Testis (tissue), 2 donors: ENCODE measurements at regions not wholly inside any gene's neighbourhood (a gene's known extent, or its start where the extent isn't known, plus 50 kb on each side); places are given as distances from the start of the nearest gene placed in this dataset.

Experiments
- CTCF ChIP-seq, 3 experiments: fragments of 450-650 bp in 2 of 3; fragments of 200-600 bp in 1 of 3; sonication (generic) in 1 of 3; IDR thresholded peaks; one replicate each; pipeline ENCODE4 v1.5.1; 2016 to 2019; ENCODE audit warnings: antibody characterized with exemption in 3 of 3, mild to moderate bottlenecking in 2 of 3, moderate library complexity in 1 of 3
- POLR2A ChIP-seq: fragments of 450-650 bp; IDR thresholded peaks from one replicate; pipeline ENCODE4 v1.6.1; 2017; ENCODE audit warnings: antibody characterized with exemption, mild to moderate bottlenecking, moderate library complexity

- TF ChIP-seq POLR2A: no peak
- TF ChIP-seq CTCF (IDR thresholded peaks at IDR 0.05): no peak
Measured at GRCh38 chr2:67848551-67849285, 214.1 kb downstream of the C1D start.
